Upper lobe of left lung (tissue), 6 donors: ENCODE measurements at regions not wholly inside any gene's neighbourhood (a gene's known extent, or its start where the extent isn't known, plus 50 kb on each side); places are given as distances from the start of the nearest gene placed in this dataset.

Experiments used
- ATAC-seq, 2 donors: fragments of 200-7000 bp; cut with Tn5 transposase; one replicate each; pipeline ENCODE4 v1.9.1; 2022; ENCODE audit warnings: mild to moderate bottlenecking in 2 of 2, moderate library complexity in 2 of 2; ENCODE audit not compliant: low FRiP score in 2 of 2
- DNase-seq, 2 donors: peaks; one replicate each; pipeline ENCODE4 v3.0.0-alpha.2; 2019 to 2020
- H3K27ac ChIP-seq, 4 donors: fragments of 200-600 bp; sonication (generic); one replicate each; pipeline ENCODE4 v1.5.1; 2016 to 2019
- H3K27me3 ChIP-seq, 4 donors: fragments of 200-600 bp; sonication (generic); one replicate each; pipeline ENCODE4 v1.5.1; 2017 to 2019
- H3K36me3 ChIP-seq, 4 donors: fragments of 200-600 bp; sonication (generic); one replicate each; pipeline ENCODE4 v1.5.1; 2016 to 2019
- H3K4me1 ChIP-seq, 4 donors: fragments of 200-600 bp; sonication (generic); one replicate each; pipeline ENCODE4 v1.5.1; 2018 to 2019
- H3K4me3 ChIP-seq, 4 donors: fragments of 200-600 bp; sonication (generic); one replicate each; pipeline ENCODE4 v1.5.1; 2017 to 2019; ENCODE audit warnings: mild to moderate bottlenecking in 2 of 4, moderate library complexity in 1 of 4
- H3K9me3 ChIP-seq, 4 donors: fragments of 200-600 bp; sonication (generic); one replicate each; pipeline ENCODE4 v1.5.1; 2018 to 2019
- EP300 ChIP-seq, 4 donors: sonication (generic); formaldehyde crosslinking; IDR thresholded peaks; one replicate each; pipeline ENCODE4 v1.5.1; 2017; ENCODE audit warnings: antibody characterized with exemption in 4 of 4, control low read depth in 2 of 4
- POLR2A ChIP-seq, 4 donors: fragments of 450-650 bp; IDR thresholded peaks; one replicate each; pipeline ENCODE4 v1.5.1; 2016 to 2017; ENCODE audit warnings: antibody characterized with exemption in 4 of 4, mild to moderate bottlenecking in 2 of 4
- POLR2AphosphoS5 ChIP-seq, 2 donors: sonication (generic); formaldehyde crosslinking; IDR thresholded peaks; one replicate each; pipeline ENCODE4 v1.5.1; 2017; ENCODE audit warnings: antibody characterized with exemption in 2 of 2
- WGBS, 2 donors: methylation state at CpG; one replicate each; pipeline ENCODE4 v1.1.5; 2017 to 2018; 5-methylcytosine and 5-hydroxymethylcytosine counted together
- TF ChIP-seq, protein P1 (sequence below), 6 experiments: fragments of 450-650 bp in 4 of 6; fragments of 200-600 bp in 2 of 6; sonication (generic) in 2 of 6; IDR thresholded peaks; one replicate each; pipeline ENCODE4 v1.5.1; 2016 to 2019; ENCODE audit warnings: antibody characterized with exemption in 6 of 6
- donor health status: DM: no; HTN: no; CAD: no; lungs with moderate emphysema.
- donor health status: DM: no; HTN: yes; CAD: no; lungs with severe emphysema.

DNA sequence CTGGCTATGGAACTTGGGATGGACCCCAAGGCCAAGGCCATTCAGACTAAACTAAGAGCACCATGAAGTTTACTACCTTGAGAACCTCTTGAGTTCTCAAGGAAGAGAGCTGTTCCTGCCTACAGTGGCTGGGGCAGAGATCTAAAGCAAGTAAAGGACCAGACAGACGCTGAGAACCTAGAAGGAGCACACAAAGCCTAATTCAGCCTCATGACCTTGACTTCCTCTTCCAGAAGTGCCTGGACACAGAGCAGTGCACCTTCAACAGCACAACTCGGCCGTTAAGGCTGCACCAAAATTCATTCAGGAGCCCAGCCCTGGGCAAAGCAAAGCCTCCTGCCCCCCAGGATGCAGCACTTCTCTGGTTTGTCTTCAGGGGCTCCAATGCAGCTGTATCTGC lies 82.9 kb upstream of the AKIP1 start:
- DNase-seq (no peak), ATAC-seq (no peak)
- no peak overlapping the region for H3K4me3 ChIP-seq
- H3K4me1 ChIP-seq, result peaks cover 18 to 26% (median 25%) of the 10 kb centered on the region in 4 donors
- TF ChIP-seq POLR2A (IDR thresholded peaks at IDR 0.05) (no peak), EP300 (IDR thresholded peaks at IDR 0.05) (no peak), POLR2AphosphoS5 (IDR thresholded peaks at IDR 0.05) (no peak)
- TF ChIP-seq, protein P1, sequence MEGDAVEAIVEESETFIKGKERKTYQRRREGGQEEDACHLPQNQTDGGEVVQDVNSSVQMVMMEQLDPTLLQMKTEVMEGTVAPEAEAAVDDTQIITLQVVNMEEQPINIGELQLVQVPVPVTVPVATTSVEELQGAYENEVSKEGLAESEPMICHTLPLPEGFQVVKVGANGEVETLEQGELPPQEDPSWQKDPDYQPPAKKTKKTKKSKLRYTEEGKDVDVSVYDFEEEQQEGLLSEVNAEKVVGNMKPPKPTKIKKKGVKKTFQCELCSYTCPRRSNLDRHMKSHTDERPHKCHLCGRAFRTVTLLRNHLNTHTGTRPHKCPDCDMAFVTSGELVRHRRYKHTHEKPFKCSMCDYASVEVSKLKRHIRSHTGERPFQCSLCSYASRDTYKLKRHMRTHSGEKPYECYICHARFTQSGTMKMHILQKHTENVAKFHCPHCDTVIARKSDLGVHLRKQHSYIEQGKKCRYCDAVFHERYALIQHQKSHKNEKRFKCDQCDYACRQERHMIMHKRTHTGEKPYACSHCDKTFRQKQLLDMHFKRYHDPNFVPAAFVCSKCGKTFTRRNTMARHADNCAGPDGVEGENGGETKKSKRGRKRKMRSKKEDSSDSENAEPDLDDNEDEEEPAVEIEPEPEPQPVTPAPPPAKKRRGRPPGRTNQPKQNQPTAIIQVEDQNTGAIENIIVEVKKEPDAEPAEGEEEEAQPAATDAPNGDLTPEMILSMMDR (IDR thresholded peaks at IDR 0.05), result no peak
- H3K27ac ChIP-seq, result no peak overlapping the region
- WGBS, 2 donors, result 83% methylated on average over 3 of the region's 3 CpGs; no CpG with 5 or more reads in 1 of the 2 donors
- H3K27me3 ChIP-seq, result no peaks in the 10 kb centered on the region
- no peaks in the 10 kb centered on the region for H3K36me3 ChIP-seq
- no peaks in the 10 kb centered on the region for H3K9me3 ChIP-seq

DNA sequence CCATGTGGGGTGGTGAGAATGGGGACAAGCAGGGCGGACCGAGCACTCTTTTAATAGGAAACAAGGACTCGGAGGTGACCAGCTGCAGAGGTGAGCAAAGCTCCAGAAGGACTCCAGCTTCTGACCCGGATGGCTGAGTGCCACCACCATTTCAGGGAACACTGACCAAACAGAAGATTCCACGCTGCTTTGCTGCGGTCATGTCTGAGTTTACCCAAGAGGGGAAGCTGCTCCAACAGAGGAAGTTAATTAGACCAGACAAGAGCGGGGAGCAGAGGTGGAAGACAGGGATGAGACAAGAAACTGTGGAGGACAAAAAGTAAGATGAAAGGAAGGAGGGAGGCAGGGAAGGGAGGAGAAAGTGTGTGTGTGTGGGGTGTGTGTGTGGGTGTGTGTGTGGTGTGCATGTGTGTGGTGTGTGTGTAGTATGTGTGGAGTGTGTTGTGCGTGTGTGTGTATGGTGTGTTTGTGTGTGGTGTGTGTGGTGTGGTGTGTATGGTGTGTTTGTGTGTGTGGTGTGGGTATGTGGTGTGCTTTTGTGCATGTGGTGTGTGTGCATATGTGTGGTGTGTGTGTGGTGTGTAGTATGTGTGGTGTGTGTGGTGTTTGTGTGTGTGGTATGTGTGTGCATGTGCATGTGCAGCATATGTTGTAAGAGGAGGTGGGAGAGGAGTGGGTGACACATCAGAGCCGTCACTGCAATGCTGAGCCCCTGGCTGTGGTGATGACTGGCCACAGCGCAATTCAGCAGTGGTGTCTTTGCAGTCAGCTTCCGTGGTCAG lies 82.2 kb upstream of the AKIP1 start:
- Histone ChIP-seq H3K36me3 (no peaks in the 10 kb centered on the region), H3K27ac (no peak overlapping the region), H3K9me3 (no peaks in the 10 kb centered on the region), H3K27me3 (no peaks in the 10 kb centered on the region), H3K4me3 (no peak overlapping the region), H3K4me1 (peaks cover 25 to 33% (median 32%) of the 10 kb centered on the region in 4 donors)
- WGBS, 2 donors, result 80 to 88% methylated on average over 11 of the region's 11 CpGs
- ATAC-seq (peak in 1 of 2 donors; percentile 40), DNase-seq (no peak)
- TF ChIP-seq, protein P1 (IDR thresholded peaks at IDR 0.05), result no peak
- TF ChIP-seq POLR2A (IDR thresholded peaks at IDR 0.05), result no peak
- no peak for TF ChIP-seq POLR2AphosphoS5 (IDR thresholded peaks at IDR 0.05)

DNA sequence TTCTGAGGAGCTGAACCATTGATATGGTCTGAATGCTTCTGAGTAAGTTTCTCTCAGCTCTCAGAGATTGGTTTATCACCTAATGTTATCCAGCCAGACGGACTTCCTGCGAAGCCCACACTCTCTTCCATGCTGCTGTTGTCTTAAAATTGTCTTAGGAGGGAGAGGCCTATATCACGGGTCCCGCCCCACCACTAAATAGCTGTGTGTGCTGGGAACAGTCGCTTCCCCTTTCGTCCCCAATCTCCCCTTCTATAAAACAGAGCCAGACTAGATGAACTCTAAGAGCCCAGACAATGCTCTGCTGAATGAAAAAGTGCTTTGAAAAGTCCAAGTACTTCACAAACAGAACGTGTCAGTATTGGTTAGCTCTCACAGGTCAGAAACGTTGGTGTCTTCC lies 81.4 kb upstream of the AKIP1 start:
- no peaks in the 10 kb centered on the region for H3K9me3 ChIP-seq
- WGBS, 2 donors, result 88 to 90% methylated on average over 8 of the region's 8 CpGs
- ATAC-seq, result no peak
- H3K4me1 ChIP-seq, result peaks cover 33 to 38% (median 36%) of the 10 kb centered on the region in 4 donors
- no peaks in the 10 kb centered on the region for H3K36me3 ChIP-seq
- DNase-seq, result no peak
- no peaks in the 10 kb centered on the region for H3K27me3 ChIP-seq
- H3K4me3 ChIP-seq, result no peak overlapping the region
- no peak for TF ChIP-seq EP300 (IDR thresholded peaks at IDR 0.05)
- TF ChIP-seq, protein P1 (IDR thresholded peaks at IDR 0.05), result no peak
- TF ChIP-seq POLR2A (IDR thresholded peaks at IDR 0.05), result no peak
- TF ChIP-seq POLR2AphosphoS5 (IDR thresholded peaks at IDR 0.05), result no peak
- H3K27ac ChIP-seq, result no peak overlapping the region

DNA sequence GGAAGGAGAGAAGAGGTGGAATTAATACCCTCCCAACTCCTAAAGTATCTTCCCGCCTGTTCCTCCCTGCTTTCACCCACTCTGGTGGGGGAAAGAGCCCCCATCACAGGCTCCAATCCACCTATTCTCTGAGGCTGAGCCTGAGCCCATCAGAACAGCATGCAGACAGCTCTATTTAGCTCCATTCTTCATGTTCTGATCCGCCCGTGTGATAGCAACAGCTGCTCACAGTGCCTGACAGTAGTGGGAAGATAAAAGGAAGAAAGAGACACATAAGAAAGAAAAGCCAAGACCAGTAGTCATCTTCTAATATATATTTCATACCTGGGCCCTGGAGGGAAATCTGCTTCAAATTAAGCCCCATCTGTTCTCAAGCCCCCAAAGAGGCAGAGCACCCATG lies 80.3 kb upstream of the AKIP1 start:
- Histone ChIP-seq H3K4me1 (peaks cover 34 to 38% (median 36%) of the 10 kb centered on the region in 4 donors), H3K4me3 (no peak overlapping the region), H3K9me3 (no peaks in the 10 kb centered on the region), H3K27me3 (no peaks in the 10 kb centered on the region), H3K27ac (no peak overlapping the region), H3K36me3 (no peaks in the 10 kb centered on the region)
- TF ChIP-seq EP300 (IDR thresholded peaks at IDR 0.05), result no peak
- no peak for TF ChIP-seq POLR2A (IDR thresholded peaks at IDR 0.05)
- TF ChIP-seq, protein P1 (IDR thresholded peaks at IDR 0.05), result no peak
- TF ChIP-seq POLR2AphosphoS5 (IDR thresholded peaks at IDR 0.05), result no peak
- 85% methylated on average over 3 of the region's 3 CpGs for WGBS, 2 donors
- DNase-seq (no peak), ATAC-seq (no peak)

DNA sequence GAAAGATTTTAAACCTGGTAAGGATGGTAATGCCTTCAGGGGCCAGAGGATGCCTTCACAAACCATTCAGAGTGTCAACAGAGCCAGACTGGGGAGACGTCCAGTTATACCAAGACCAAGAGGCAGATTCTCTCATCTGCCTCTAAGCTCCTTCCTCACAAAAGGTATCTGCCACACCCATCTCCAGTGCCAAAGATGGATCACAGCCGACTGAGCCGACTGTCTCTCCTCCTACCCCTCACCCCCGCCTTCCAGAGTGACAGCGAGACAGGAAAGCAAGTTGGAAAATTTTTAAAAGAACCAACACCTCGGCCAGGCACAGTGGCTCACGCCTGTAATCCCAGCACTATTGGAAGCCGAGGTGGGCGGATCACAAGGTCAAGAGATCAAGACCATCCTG lies 79.1 kb upstream of the AKIP1 start:
- no peak overlapping the region for H3K4me3 ChIP-seq
- peak overlapping the region; percentile 67 to 86 (median 77) for H3K27ac ChIP-seq

More for the DNA sequence above, 79.1 kb upstream of the AKIP1 start:
- WGBS, 2 donors, result 77 to 78% methylated on average over 9 of the region's 9 CpGs
- peaks cover 29 to 38% (median 34%) of the 10 kb centered on the region in 4 donors for H3K4me1 ChIP-seq
- H3K36me3 ChIP-seq, result no peaks in the 10 kb centered on the region
- DNase-seq, result no peak
- TF ChIP-seq POLR2AphosphoS5 (IDR thresholded peaks at IDR 0.05), result no peak
- no peak for TF ChIP-seq POLR2A (IDR thresholded peaks at IDR 0.05)
- TF ChIP-seq, protein P1 (IDR thresholded peaks at IDR 0.05), result no peak
- TF ChIP-seq EP300 (IDR thresholded peaks at IDR 0.05), result no peak
- ATAC-seq, result no peak
- H3K27me3 ChIP-seq, result no peaks in the 10 kb centered on the region
- no peaks in the 10 kb centered on the region for H3K9me3 ChIP-seq
